ENCODE measurements at regions not wholly inside any gene's neighbourhood (a gene's known extent, or its start where the extent isn't known, plus 50 kb on each side); places are given as distances from the start of the nearest gene placed in this dataset.

DNA sequence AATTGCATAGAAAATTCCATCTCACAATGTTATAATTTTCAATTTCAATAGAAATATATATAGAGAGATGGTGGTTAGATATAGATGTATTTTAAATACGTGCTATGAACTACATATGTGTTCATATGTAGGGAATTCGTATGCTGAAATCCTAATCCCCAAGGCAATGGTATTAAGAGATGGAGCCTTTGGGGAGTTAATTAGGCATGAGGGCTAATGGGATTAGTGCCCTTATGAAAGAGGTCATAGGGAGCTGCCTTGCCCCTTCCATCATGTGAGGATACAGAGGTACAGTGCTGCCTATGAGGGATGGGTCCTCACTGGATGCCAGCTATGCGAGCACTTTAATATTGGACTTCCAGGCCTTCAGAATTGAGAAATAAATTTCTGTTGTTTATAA is 79.6 kb upstream of the CCDC54 start:
- TF ChIP-seq CTCF (IDR thresholded peaks at IDR 0.05) (no peak), ZFX (IDR thresholded peaks at IDR 0.05; ENCODE audit: borderline replicate concordance) (no peak)

Data from 22Rv1 (cell line).